Fibroblast of gingiva (primary cell): ENCODE measurements at regions not wholly inside any gene's neighbourhood (a gene's known extent, or its start where the extent isn't known, plus 50 kb on each side); places are given as distances from the start of the nearest gene placed in this dataset.
"Not testable (repeated sequence)": the region's sequence is repeated elsewhere in the genome, so short reads cannot be mapped to it uniquely, and the experiment has no call there.

ENCODE experiments used
- DNase-seq: peaks from one replicate; pipeline ENCODE4 v3.0.0-alpha.2; 2011; ENCODE audit warnings: low read depth

DNA sequence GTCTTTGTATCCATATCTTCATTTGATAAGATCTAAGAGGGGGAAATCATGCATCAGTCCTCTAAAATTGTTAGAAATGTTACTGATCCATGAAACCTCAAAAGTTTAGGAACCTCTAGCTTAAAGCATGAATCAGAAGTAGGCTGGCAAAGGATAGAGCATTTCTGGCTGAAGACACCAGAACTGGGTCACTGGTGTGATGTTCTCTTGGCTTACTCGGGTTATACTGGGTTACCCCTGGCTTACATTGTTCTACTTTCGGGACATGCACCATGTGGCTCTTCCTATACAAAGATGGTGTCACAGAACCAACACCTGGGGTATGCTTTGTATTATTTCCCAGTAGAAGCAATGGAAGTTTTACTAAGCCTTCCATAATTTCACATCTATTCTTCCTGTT is 83.2 kb upstream of the TNP1 start:
- DNase-seq: no peak

DNA sequence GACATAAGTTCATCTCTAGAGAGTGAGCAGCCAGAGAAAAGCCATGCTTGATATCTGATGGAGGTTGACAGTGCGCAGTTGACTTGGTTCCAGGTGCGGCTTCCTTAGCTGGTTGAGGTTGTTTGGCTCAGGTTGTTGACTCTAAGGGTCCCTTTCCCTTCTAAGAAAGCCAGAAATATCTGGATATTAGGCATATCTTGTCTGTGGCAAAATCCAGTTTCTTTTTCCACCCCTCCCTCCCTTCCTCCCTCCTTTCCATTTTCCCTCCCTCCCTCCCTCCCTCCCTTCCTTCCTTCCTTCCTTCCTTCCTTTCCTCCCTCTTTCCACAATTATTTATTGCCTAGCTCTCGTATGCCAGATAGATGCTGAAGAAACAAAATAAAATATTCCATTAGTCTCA is 82.6 kb upstream of the TNP1 start:
- no peak for DNase-seq

DNA sequence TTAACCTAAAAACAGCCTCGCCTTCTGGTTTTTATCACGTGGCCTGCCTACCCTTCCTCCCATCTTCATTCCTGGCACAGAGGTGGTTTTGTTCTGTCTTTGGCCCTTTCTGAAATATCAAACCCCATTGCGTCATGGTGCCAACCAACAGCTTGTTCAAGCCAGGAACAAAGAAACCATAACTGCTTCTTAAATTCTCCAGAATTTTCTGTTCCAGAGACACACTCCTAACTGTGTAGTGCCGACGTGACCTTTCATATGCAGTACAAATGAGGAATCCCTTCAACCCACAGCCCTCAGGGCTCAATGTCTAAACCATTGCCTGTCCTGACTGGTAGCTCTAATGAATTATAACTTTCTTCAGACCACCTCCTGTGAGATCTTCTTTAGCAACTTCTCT is 82.2 kb upstream of the TNP1 start:
- DNase-seq: no peak

DNA sequence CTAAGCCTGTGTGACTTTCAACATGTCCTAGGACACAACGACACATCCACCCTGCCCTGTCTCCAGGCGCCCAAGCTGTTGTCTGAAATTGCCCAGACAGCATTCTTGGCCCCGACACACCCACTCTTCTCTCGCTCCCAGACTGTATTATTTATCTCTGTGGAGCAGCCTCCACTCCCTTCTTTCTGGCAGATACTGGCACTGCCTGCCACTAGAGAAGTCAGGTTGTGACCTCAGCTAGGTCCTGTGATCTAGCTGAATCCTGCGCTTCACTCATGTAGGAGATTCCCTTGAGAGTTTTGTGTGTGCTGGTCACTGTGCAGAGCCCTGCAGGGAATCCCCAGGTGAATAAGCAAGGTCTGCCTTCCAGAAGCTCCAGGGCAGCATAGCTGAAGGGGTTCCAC is 77.1 kb upstream of the TNP1 start:
- DNase-seq: no peak

DNA sequence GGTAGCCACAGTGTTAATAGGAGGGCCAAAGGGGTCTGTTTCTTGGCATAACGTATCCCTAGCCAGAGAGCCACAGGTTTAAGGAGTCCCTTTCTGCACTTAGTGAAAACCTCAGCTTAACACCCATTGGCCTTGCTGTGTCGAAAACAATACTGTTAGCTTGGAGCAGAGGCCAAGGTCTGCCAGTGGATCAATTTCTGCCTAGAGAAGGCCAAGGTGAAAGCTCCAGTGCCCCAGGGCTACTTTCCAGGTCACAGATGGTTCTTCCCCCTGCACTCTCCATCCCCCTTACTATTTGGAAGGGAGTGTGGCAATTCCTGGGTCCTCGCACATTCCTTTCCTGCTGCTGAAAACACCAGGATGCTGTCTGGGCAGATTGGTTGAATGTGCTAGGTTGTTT is 74.8 kb upstream of the TNP1 start:
- DNase-seq: no peak

DNA sequence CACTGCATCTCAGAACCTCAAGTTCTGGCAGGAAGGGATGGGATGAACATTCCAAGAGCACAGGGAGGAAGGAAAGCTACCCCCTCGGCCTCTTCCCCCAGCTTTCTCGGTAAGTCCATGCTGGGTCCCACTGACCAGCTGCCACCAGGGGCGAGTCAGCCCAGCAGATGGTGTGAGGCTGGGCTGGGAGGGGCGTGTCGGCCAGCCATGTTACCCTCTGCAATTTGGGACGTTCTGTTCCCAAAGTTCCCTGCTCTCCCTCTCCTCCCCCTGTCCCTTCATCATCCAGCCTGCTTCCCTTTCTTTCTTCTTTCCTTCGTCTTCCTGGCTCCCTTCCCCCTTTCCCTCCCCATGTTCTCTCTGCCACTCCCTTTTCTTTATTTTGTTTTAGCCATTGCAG is 74.3 kb upstream of the TNP1 start:
- DNase-seq: no peak

DNA sequence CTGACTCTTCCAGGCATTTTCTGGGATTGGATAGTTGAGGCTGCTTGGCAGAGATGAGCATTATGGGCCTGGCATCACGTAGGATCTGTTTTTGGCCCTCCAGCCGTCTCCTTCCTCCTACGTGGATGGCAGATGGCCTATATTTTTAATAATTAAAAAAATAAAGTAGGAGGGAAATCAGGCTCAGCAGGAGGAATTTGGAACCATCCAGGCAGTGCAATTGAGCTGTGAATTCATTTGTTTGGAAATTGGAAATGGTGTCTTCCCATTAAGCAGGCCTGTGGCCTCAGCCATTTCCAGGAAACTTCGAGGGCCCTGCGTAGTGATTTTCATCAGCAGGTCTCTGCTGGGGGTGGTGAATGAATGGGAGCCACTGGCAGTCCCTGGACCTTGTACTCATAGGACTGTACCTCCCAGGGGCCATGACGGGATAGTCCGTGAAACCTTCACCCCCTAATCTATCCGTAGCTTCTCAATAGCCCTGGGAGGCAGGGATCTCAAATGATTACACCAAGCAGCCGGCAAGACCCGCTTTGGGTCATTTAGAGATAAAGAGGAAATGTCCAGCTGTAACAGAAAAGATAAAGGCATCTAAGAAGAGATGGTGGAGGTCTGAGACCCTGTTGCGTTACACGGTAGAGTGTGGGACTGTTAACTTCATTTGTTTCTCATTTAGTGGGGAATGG is 73.1 kb upstream of the TNP1 start:
- no peak for DNase-seq

DNA sequence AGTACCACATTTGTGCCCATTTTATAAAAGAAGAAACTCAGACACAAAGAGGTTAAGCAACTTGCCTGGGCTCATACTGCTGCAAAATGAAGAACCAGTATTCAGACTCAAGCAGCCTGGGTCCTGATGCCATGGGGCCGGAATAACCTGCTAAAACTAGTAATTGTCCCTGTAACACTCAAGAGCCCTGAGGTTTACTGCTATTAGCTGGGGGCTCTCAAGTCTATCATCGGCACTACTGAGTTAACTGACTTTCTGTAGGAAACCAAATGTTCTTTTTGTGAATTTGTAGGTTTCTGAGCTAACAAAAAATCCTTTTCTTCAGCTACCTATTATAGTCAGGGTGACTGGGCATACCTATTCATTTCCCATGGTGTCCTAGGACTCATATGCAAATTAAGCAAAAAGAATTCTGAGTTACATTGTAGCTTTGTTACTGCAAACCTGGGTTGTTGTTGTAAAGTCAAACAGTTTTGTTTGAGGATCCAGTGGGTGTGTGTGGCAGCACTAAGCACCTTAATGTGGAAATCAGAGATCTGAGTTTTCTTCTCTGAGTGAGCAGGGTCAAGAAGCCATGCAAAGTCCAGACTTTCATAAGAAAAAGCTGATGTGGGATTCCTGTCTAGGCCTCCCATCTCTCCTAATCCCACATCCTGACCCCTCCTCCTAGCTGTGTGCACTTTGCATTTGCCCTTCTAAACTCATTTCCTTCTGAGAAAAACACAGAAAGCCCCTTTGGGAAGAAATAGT is 72.4 kb upstream of the TNP1 start:
- no peak for DNase-seq

DNA sequence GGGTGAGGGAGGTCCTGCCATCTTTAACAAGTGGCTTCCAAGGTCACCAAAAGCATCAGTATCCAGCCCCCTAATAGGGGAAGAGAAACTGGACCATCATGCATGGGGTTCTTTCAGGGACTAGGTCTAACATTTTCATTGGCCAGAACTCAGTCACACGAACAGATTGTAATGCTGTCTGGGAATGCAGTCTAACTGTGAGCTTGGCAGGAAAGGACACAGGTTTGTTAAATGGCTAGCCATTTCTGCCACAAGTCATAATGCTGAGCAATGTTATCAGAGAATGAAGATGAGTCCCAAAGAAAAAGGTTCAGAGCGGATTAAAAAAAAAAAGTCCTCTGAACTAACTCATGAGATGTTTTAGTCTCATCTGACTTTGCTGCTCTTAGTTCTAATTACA is 70.9 kb upstream of the TNP1 start:
- no peak for DNase-seq

DNA sequence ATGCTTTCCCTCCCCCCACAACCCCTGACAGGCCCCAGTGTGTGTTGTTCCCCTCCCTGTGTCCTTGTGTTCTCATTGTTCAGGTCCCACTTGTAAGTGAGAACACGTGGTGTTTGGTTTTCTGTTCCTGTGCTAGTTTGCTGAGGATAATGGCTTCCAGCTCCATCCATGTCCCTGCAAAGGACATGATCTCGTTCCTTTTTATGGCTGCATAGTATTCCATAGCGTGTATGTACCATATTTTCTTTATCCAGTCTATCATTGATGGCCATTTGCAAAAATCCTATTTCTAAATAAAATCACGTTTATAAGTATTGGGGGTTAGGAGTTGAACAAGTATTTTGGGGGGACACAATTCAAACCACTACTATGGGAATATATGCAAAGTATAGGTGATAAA is 69.5 kb upstream of the TNP1 start:
- DNase-seq: not testable (repeated sequence)

DNA sequence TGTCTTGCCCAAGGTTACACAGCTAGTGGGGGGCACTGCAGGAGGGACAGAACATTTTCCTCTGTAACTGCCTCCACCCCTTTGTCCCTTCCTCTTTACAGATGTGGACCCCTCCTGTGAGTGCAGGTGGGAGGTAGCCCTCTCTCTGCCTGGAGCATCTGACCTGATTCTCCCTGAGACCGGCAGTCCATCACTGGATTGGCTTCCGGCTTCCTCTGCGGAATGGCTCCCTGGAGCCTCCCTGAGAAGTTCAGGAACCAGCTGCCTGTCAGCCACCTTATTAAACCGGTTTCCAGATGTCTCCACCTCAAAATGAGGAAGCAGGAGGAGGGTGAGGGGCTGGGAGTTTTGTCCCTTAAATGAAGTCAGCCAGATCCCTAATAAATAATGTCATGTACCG is 67.3 kb upstream of the TNP1 start:
- DNase-seq: no peak

DNA sequence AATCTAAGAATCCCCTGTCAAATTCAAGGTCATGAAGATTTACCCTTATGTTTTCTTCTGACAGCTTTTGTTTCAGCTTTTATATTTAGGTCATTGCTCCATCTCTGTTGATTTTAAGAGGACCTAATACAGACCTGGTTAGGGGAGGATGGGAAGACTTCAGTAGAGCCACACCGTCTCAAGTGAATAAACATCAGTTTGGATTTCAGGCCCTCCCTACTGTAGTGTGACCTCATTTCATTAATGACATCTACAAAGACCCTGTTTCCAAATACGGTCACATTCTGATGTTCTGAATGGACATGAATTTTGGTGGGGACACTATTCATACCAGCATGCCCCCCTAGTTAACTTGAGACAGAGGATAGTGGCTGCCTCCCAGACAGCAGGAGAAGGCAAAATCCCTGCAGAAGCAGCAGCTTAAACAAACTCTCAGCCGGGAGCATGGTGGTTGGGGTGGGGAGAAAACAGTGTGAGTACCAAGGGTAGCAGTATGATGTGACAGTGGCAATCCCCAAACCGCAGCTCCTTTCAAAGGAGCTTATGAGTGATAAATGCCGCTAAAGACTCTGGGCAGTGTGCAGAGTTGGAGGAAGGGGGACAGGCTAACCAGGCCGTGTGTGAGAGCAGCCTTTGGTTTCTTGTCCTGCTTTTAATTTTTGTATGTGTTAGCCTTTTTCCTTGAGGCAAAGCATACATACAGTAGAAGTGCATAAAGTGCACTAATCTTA is 65.9 kb upstream of the TNP1 start:
- no peak for DNase-seq

DNA sequence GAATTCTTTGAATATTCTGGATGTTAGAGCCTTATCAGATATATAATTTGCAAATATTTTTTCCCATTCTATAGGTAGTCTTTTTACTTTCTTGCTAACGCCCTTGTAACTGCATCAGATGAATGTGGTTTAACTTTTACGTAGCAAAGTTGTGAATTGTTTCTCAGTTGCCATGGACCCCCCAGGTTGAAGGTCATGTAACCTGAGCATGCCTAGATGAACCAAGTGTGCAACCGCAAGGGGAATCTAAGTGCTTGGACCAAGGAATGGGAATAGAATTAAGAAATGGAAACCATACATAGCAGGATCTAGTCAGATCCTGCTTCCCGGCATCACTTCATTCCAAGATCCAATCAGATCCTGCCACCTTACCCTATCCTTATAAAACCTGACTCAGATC is 65.1 kb upstream of the TNP1 start:
- no peak for DNase-seq

DNA sequence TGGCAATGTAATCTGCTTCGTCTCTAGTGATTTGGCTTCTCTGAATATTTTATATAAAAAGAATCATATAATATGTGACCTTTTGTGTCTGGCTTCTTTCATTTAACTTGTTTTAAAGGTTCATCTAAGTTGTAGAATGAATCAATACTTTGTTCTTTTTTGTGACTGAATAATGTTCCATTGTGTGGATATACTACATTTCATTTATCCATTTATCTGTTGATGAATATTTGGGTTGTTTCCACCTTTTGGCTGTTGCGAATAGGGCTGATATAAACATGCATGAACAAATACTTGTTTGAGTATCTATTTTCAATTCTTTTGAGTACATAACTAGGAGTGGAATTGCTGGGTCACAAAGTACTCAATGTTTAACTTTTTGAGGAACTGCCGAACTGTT is 63.8 kb upstream of the TNP1 start:
- DNase-seq: no peak

DNA sequence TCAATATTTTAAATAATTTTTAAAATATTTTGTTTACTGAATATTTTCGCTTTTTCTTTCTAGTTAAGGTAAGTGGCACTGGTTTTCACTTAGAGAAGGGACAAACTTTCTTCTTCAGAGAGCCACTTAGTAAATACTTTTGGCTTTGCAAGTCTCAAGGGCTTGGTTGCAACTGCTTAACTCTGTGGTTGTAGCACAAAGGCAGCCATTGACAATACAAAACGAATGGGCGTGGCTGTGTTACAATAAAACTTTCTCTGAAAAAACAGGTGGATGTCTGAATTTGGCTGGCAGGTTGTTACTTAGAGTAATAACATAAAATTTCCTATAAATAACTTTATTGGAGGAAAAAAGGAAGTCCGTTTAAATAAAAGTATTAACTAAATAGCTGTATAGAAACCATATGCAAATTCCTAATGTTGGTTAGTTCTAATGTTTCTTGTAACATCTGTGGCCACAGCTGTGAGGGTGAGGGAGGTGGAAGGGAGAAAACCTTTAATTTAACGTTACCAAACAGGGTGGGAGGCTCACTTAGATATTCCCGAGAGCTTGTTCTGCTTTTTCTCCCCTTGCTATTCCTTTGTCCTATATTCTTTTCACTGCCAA is 62.4 kb upstream of the TNP1 start:
- DNase-seq: no peak

DNA sequence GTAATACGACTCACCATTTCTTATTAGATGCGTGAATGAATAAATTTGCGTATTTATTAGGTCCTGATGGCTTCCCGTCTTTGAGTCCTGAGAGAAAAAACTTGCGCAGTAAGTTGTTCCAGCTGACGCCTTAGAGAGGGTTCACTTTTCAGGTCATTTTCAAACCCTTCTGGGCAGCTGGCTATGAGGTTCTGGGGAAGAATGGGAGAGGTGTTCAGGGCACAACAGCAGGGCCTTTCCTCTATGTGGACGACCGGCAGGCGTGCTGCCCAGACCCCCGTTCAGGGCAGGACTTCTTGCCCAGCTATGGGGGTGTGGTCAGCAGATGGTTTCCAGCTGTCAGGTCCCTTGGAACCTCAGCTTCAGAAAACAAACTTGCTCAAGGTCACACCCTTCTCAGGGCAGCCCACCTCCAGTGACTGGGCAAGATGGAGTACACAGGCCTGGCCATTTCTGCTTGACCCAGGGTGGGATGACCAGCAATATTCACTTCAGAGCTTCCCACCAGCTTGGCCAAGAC is 61.1 kb upstream of the TNP1 start:
- DNase-seq: no peak

DNA sequence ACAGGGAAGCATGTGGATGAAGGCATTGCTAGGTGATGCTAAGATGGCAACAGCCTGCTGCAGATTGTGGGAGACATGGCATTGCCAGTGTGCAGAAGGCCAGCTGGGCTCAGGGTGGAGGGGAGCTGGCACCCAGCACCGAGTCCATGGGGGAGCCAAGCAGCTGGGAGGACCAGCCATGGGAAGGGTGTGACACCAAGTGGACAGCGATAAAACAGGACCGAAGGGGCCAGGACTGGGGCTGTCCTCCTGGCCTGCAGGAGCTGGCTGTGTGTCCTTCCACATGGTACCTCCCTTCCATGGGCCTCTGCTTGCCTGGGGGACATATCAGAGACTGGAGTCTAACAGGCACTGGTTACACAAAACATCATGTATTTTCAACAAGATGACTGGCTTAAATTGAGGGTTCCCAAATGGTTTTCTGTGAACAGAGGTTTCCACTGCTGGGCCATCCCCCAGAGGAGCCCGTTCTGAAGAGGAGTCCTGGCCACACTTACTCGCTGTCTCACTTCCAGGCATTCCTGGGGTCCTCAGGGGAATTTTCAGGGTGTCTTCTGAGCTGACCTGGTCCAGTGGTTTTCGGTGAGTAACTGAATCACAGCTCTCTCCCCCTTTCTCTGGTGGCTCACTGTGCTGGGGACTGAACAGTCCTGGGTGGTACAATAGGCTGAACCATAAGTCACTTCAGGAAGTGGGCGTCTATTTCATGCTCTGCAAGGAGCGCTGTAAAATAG is 60.4 kb upstream of the TNP1 start:
- DNase-seq: no peak

DNA sequence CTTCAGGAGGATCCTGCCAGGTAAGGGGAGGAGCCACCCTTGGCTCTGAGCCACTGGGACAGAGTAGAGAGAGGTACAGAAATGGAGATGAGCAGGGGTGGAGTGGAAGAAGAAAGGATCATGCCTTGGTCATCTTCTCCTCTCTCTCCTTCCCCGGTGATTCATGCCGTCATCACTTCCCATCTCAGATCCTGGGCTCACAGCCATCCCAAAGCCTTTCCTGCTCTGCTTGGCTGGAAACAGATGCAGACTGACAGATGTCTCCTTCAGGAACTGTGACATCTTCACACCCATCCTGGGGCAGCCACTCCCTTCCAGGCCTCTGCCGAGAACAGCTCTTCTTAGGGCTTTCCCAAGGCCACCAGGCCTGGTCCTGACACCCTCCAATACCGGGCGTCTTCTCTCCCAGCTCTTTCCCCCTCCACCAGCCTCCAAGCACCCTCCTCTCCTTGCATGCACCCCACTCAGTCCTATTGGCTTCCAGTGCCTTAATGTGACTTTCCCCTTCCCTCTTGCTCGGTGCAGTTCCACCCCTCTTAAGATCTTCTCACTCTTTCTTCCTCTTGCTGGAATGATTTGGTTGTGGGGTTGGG is 58.3 kb upstream of the TNP1 start:
- peak; percentile 43 for DNase-seq

DNA sequence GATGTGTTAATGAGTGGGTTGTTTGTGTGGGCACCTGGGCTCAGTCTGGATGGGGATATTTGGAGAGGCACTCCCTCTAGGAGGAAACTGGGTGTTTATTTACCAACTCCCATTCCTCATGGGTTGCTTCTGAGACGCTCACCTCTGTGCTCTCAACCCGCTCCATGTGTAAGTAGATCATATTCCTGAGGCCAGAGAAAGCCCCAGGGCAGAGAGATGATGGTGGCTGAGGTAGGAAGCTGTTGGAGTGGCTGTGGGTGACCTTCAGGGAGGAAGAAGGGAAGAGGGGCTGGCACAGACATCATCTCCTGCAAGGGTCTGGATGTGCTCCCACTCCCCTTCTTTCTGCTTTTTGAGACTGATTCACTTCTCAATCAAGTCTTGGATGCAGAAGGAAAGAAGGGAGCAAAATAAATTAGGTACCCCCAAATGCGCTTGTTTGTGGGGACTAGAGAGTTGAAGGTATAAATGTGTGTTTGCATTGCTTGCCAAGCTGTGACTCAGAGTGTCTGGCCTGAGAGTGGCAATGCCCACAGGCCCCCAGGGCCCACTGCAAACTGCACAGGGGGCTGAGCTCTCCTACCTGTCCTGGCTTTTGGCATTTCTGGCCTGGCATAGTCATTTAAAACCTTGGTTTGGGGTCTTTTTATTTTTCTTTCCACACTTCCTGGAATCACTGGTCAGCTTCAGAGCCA is 57.2 kb upstream of the TNP1 start:
- no peak for DNase-seq

DNA sequence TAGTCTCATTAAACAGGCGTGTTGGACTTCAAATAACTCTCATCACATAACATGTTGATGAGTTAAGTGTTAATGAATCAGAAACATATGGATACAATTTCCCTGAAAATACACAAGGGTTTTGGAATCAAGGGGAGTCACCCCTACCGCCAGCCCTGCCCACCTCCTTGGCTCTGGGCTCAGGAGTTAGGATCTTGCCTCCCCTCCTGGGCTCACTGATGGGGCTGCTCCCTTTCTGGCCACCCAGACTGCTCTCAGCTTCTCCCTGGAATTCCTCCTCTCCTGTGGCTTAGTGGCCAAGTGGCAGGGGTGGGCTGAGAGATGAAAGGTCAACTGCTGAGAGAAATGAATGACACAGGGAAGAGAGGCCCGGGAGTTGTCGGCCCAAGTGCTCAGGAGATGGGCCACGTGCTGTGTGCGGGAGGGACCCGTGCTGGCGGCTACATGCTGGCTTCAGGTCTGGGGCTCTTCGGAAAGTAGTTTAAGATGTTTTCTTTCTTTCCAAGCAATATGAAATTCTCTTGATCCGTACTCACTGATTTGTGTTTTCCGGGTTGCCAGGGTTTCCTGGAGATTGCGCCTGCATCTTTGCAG is 55.8 kb upstream of the TNP1 start:
- DNase-seq: no peak

DNA sequence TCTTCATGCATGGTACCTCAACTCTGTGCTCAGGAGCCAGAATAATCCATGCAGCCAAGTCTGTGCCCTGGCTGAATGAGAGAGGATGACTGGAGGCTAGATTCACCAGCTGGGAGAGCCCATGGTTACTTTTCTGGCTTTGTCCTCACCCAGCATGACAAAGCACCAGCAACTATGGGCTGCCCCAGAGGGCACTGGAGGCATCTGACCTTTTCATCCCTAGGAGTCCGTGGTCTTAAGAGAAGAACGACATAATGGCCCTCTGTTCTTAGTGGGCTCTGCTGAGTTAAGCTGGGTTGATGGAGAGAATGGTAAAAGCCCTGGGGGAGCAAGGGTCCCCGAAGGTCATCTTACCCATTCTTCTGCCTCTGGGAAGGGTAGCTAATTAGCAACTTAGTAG is 54.6 kb upstream of the TNP1 start:
- no peak for DNase-seq
